H9 (cell line): ENCODE measurements at regions not wholly inside any gene's neighbourhood (a gene's known extent, or its start where the extent isn't known, plus 50 kb on each side); places are given as distances from the start of the nearest gene placed in this dataset.

Experiments used
- DNase-seq: peaks from one replicate; pipeline ENCODE4 v3.0.0-alpha.2; 2017
- H2AFZ ChIP-seq: one replicate; pipeline ENCODE4 v1.6.1; 2013; ENCODE audit warnings: mild to moderate bottlenecking, low read length, control low read depth, moderate library complexity
- H2AK5ac ChIP-seq: 2 replicates; pipeline ENCODE4 v1.6.1; 2013; ENCODE audit warnings: low read length, control low read depth, mixed read lengths; ENCODE audit not compliant: insufficient read length
- H2BK120ac ChIP-seq: one replicate; pipeline ENCODE4 v1.6.1; 2013; ENCODE audit warnings: low read depth, mild to moderate bottlenecking, low read length, control low read depth, inconsistent platforms; ENCODE audit not compliant: poor library complexity, severe bottlenecking
- H2BK12ac ChIP-seq: 2 replicates; pipeline ENCODE4 v1.6.1; 2013; ENCODE audit warnings: low read length, control low read depth, mixed read lengths, low read depth; ENCODE audit not compliant: insufficient read length
- H2BK15ac ChIP-seq: 2 replicates; pipeline ENCODE4 v1.6.1; 2013; ENCODE audit warnings: low read depth, low read length, control low read depth
- H2BK20ac ChIP-seq: one replicate; pipeline ENCODE4 v1.6.1; 2013; ENCODE audit warnings: low read depth, mild to moderate bottlenecking, low read length, control low read depth, inconsistent platforms; ENCODE audit not compliant: poor library complexity, severe bottlenecking
- H2BK5ac ChIP-seq: 2 replicates; pipeline ENCODE4 v1.6.1; 2013; ENCODE audit warnings: low read length, control low read depth, mixed read lengths; ENCODE audit not compliant: insufficient read length
- H3K14ac ChIP-seq: 2 replicates; pipeline ENCODE4 v1.6.1; 2013; ENCODE audit warnings: low read length, control low read depth; ENCODE audit not compliant: insufficient read depth
- H3K18ac ChIP-seq: 2 replicates; pipeline ENCODE4 v1.6.1; 2013; ENCODE audit warnings: low read depth, mild to moderate bottlenecking, mixed read lengths, low read length, control low read depth; ENCODE audit not compliant: insufficient read length
- H3K23ac ChIP-seq: 2 replicates; pipeline ENCODE4 v1.6.1; 2013; ENCODE audit warnings: low read length, control low read depth, mixed read lengths, low read depth; ENCODE audit not compliant: insufficient read length
- H3K23me2 ChIP-seq: 2 replicates; pipeline ENCODE4 v1.6.1; 2013; ENCODE audit warnings: low read depth, mild to moderate bottlenecking, mixed read lengths, low read length, control low read depth; ENCODE audit not compliant: insufficient read length, poor library complexity, severe bottlenecking
- H3K27ac ChIP-seq: 2 replicates; pipeline ENCODE4 v1.5.1; 2013; ENCODE audit warnings: low read length, control low read depth, mixed read lengths, low read depth; ENCODE audit not compliant: insufficient read length
- H3K27me3 ChIP-seq: 2 replicates; pipeline ENCODE4 v1.6.1; 2013; ENCODE audit warnings: low read length, control low read depth, inconsistent platforms; ENCODE audit not compliant: insufficient read depth
- H3K4ac ChIP-seq: 2 replicates; pipeline ENCODE4 v1.6.1; 2013; ENCODE audit warnings: low read depth, mild to moderate bottlenecking, control low read depth, inconsistent platforms, low read length, moderate library complexity
- H3K4me1 ChIP-seq: 2 replicates; pipeline ENCODE4 v1.6.1; 2013; ENCODE audit warnings: low read length, control low read depth, inconsistent platforms; ENCODE audit not compliant: insufficient read depth
- H3K4me2 ChIP-seq: 2 replicates; pipeline ENCODE4 v1.6.1; 2013; ENCODE audit warnings: low read length, control low read depth, mixed read lengths; ENCODE audit not compliant: insufficient read length, insufficient read depth
- H3K56ac ChIP-seq: 2 replicates; pipeline ENCODE4 v1.6.1; 2013; ENCODE audit warnings: low read depth, mild to moderate bottlenecking, mixed read lengths, low read length, control low read depth; ENCODE audit not compliant: insufficient read length
- H3K79me1 ChIP-seq: 2 replicates; pipeline ENCODE4 v1.6.1; 2013; ENCODE audit warnings: low read depth, mild to moderate bottlenecking, moderate library complexity, low read length, control low read depth, inconsistent platforms; ENCODE audit not compliant: insufficient read depth, poor library complexity, severe bottlenecking
- H3K79me2 ChIP-seq: 2 replicates; pipeline ENCODE4 v1.6.1; 2013; ENCODE audit warnings: low read length, control low read depth, inconsistent platforms; ENCODE audit not compliant: insufficient read depth
- H3K9ac ChIP-seq: 2 replicates; pipeline ENCODE4 v1.6.1; 2013; ENCODE audit warnings: low read length, control low read depth, mixed read lengths; ENCODE audit not compliant: insufficient read length; ENCODE audit errors: extremely low read depth
- H3K9me3 ChIP-seq: one replicate; pipeline ENCODE4 v1.6.1; 2013; ENCODE audit warnings: low read depth, low read length, inconsistent platforms; ENCODE audit not compliant: control insufficient read depth
- H3T11ph ChIP-seq: one replicate; pipeline ENCODE4 v1.6.1; 2013; ENCODE audit warnings: mild to moderate bottlenecking, low read length, control low read depth, inconsistent platforms
- H4K20me1 ChIP-seq: one replicate; pipeline ENCODE4 v1.6.1; 2013; ENCODE audit not compliant: control insufficient read depth, insufficient read length, insufficient read depth
- H4K5ac ChIP-seq: 2 replicates; pipeline ENCODE4 v1.6.1; 2013; ENCODE audit warnings: low read depth, mild to moderate bottlenecking, mixed read lengths, low read length, control low read depth; ENCODE audit not compliant: insufficient read length
- H4K8ac ChIP-seq: replicated peaks from 2 replicates; pipeline ENCODE4 v1.6.1; 2013; ENCODE audit warnings: low read length, control low read depth, mixed read lengths, low read depth; ENCODE audit not compliant: insufficient read length
- H4K91ac ChIP-seq: 2 replicates; pipeline ENCODE4 v1.6.1; 2013; ENCODE audit warnings: low read depth, mild to moderate bottlenecking, moderate library complexity, mixed read lengths, low read length, control low read depth; ENCODE audit not compliant: insufficient read length
- H3K27ac Mint-ChIP-seq, 3 experiments: 2 replicates in 2 of 3; 3 replicates in 1 of 3; pipeline ENCODE4 v1.8.0; 2020 to 2021; ENCODE audit warnings: mixed read lengths in 3 of 3, mild to moderate bottlenecking in 1 of 3, moderate library complexity in 1 of 3
- H3K27me3 Mint-ChIP-seq: 2 replicates; pipeline ENCODE4 v1.8.0; 2021; ENCODE audit warnings: low read depth, mild to moderate bottlenecking, moderate library complexity, mixed read lengths
- H3K36me3 Mint-ChIP-seq, 3 experiments: 2 replicates in 2 of 3; 3 replicates in 1 of 3; pipeline ENCODE4 v1.8.0; 2020 to 2021; ENCODE audit warnings: low read depth in 3 of 3, mixed read lengths in 3 of 3; ENCODE audit not compliant: insufficient read depth in 1 of 3
- H3K4me1 Mint-ChIP-seq, 2 experiments: 2 replicates each; pipeline ENCODE4 v1.8.0; 2020; ENCODE audit warnings: mixed read lengths in 2 of 2
- H3K4me3 Mint-ChIP-seq, 2 experiments: 2 replicates in 1 of 2; 3 replicates in 1 of 2; pipeline ENCODE4 v1.8.0; 2020 to 2021; ENCODE audit warnings: mild to moderate bottlenecking in 2 of 2, mixed read lengths in 2 of 2, moderate library complexity in 1 of 2
- H3K9me3 Mint-ChIP-seq, 2 experiments: 2 replicates in 1 of 2; 3 replicates in 1 of 2; pipeline ENCODE4 v1.8.0; 2020; ENCODE audit warnings: mild to moderate bottlenecking in 2 of 2, mixed read lengths in 2 of 2, moderate library complexity in 1 of 2
- CTCF ChIP-seq: fragments of 200-600 bp; sonication (generic); conservative IDR thresholded peaks from 3 replicates; pipeline ENCODE4 v1.8.0; 2021; ENCODE audit warnings: antibody characterized with exemption, mild to moderate bottlenecking
- WGBS: extraction: QIAGEN DNeasy Blood & Tissue Kit; methylation state at CpG from one replicate; pipeline ENCODE4 v1.1.7; 2013; ENCODE audit warnings: missing lambda C conversion rate, low lambda C conversion rate, mixed read lengths; ENCODE audit not compliant: insufficient read length; ENCODE audit errors: extremely low coverage; 5-methylcytosine and 5-hydroxymethylcytosine counted together

GRCh38 chrX:33298622-33299021 lies 87.3 kb upstream of the DMD start:
- no peaks in the 10 kb centered on the region for H3K79me1 ChIP-seq
- no peak overlapping the region for H3K4me3 Mint-ChIP-seq

More at GRCh38 chrX:33298622-33299021, 87.3 kb upstream of the DMD start:
- no peaks in the 10 kb centered on the region for H3K27me3 Mint-ChIP-seq
- H3K36me3 Mint-ChIP-seq = no peaks in the 10 kb centered on the region
- H2BK12ac ChIP-seq = no peak overlapping the region
- H3K27ac Mint-ChIP-seq = no peak overlapping the region
- no peaks in the 10 kb centered on the region for H3K27me3 ChIP-seq
- H3K9ac ChIP-seq = no peak overlapping the region
- H3K4me2 ChIP-seq = no peak overlapping the region
- no peak overlapping the region for H2BK5ac ChIP-seq
- H2BK15ac ChIP-seq = no peak overlapping the region
- no peak overlapping the region for H3K4ac ChIP-seq
- no peak for DNase-seq
- H3K9me3 Mint-ChIP-seq = peaks cover 0 to 3% of the 10 kb centered on the region in 2 experiments; a peak in 4 of 5 replicates
- no peak for TF ChIP-seq CTCF
- H2AK5ac ChIP-seq = no peak overlapping the region
- no peak overlapping the region for H3K14ac ChIP-seq
- H3K18ac ChIP-seq = no peak overlapping the region
- H3K79me2 ChIP-seq = no peaks in the 10 kb centered on the region
- no peak overlapping the region for H4K5ac ChIP-seq
- H3K23me2 ChIP-seq = no peaks in the 10 kb centered on the region
- H3K4me1 Mint-ChIP-seq = no peaks in the 10 kb centered on the region
- no peak overlapping the region for H4K91ac ChIP-seq
- H3K56ac ChIP-seq = no peak overlapping the region
- no peaks in the 10 kb centered on the region for H4K20me1 ChIP-seq
- no peak overlapping the region for H2AFZ ChIP-seq
- no peak overlapping the region for H3K27ac ChIP-seq
- H2BK120ac ChIP-seq = no peak overlapping the region
- no peak overlapping the region for H2BK20ac ChIP-seq
- H3T11ph ChIP-seq = no peak overlapping the region
- no CpG with 5 or more reads among the region's 5 CpGs for WGBS
- no peak overlapping the region for H4K8ac ChIP-seq
- H3K4me1 ChIP-seq = no peaks in the 10 kb centered on the region
- H3K23ac ChIP-seq = no peak overlapping the region
- H3K9me3 ChIP-seq = peaks cover 2% of the 10 kb centered on the region
